Ecto neural progenitor cell (in vitro differentiated cells): ENCODE measurements at regions not wholly inside any gene's neighbourhood (a gene's known extent, or its start where the extent isn't known, plus 50 kb on each side); places are given as distances from the start of the nearest gene placed in this dataset.
"Not testable (repeated sequence)": the region's sequence is repeated elsewhere in the genome, so short reads cannot be mapped to it uniquely, and the experiment has no call there.

ENCODE experiments used
- DNase-seq: peaks from one replicate; pipeline ENCODE4 v3.0.0-alpha.2; 2018; ENCODE audit warnings: low spot score

- DNase-seq: no peak
Measured at GRCh38 chr7:12985752-12986151, 298.3 kb downstream of the ARL4A start.

DNA sequence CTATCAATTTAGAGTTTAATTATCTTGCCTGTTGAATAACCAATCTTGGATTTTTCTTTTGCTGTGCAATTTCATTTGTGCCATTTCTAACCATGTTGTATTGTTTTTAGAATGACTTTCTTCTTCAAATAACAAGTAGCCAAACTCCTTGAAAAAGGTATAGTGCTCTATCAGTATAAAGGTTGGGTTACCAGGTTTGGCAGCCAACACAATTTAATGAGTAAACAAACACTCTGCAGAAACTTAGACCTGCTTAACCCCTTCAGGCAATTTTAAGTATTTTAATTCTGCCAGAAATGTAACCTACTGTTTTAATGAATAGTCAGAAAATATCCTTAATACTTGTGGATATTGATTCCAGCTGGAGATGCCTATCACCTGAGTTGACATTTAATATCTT is 299.8 kb downstream of the ARL4A start:
- no peak for DNase-seq

DNA sequence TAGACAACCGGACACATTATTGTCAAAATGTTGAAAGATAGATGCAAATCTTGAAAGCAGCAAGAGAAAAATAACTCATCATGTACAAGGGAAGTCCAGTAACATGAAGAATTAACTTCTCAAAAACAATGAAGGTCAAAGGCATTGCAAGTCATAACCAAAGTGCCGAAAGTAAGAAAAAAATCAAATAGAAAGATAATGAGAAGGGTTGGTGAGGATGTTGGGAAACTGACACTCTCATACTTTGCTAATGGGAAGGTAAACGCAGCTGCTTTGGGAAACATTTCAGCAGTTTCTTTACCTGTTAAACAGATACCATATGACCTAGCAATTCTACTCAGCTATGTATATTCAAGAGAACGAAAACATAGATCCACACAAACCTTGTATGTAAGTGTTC is 303.0 kb downstream of the ARL4A start:
- no peak for DNase-seq

DNA sequence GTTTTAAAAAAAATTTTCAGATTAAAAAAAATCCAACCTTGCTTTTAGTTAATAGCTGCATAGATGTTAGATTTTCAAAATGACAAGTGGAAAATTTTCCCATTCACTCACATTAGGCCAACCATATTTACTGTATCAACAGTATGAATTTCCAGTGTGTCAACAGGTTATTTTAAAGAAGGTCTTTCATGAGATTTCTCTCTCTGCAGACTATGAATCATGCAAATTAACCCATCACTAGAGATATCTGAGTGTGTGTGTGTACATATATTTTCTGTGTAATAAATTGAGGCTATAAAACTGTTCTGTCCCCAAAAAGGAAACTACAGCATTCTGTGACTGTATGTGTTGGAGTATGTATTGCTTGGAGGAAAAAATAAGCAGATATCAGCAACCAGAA is 305.6 kb downstream of the ARL4A start:
- DNase-seq: no peak

- no peak for DNase-seq
Measured at GRCh38 chr7:12995912-12996469, 308.6 kb downstream of the ARL4A start.

GRCh38 chr7:13007331-13007730 is 319.9 kb downstream of the ARL4A start:
- no peak for DNase-seq

DNA sequence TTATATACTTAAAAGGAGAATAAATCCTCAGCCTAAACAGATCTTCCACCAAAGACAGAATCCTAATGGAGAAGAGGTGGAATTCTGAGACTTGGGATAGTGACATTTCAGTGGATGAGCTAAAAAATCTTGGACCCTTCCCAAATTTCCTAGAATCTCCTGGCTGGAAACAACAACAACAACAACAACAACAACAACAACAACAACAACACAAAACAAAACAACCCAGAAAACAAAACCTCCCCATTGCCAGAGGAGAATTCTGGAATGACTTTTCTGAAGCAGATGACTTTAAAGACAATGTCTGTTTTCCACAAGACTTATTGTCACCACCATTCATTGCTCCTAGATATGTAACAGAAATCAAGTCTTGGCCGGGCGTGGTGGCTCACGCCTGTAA is 322.1 kb downstream of the ARL4A start:
- no peak for DNase-seq

- DNase-seq: no peak
Measured at GRCh38 chr7:13014011-13014410, 326.6 kb downstream of the ARL4A start.

- no peak for DNase-seq
Measured at GRCh38 chr7:13016036-13016581, 328.7 kb downstream of the ARL4A start.

GRCh38 chr7:13016592-13017332 is 329.3 kb downstream of the ARL4A start:
- no peak for DNase-seq

- peak; percentile 60 for DNase-seq
Measured at GRCh38 chr7:13017333-13017857, 330.0 kb downstream of the ARL4A start.

DNA sequence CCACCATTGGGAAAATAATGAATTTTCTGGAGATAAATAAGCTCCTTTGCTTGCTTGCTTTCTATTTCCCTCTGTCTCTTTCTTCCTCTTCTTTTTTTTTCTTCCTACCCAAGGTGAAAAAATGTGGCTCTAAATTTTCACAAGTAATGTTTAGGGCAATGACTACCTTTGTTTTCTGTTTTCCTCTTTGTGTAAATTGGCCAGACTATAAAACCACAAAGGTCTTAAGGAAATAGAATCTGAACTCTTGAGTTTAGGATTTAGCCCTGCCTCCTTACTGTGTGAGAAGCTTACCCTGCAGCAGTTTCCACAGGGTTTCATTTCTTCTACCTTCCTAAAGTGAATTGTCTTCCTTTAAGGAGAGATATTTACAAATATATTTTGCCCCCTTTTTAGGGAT is 330.4 kb downstream of the ARL4A start:
- DNase-seq: no peak

DNA sequence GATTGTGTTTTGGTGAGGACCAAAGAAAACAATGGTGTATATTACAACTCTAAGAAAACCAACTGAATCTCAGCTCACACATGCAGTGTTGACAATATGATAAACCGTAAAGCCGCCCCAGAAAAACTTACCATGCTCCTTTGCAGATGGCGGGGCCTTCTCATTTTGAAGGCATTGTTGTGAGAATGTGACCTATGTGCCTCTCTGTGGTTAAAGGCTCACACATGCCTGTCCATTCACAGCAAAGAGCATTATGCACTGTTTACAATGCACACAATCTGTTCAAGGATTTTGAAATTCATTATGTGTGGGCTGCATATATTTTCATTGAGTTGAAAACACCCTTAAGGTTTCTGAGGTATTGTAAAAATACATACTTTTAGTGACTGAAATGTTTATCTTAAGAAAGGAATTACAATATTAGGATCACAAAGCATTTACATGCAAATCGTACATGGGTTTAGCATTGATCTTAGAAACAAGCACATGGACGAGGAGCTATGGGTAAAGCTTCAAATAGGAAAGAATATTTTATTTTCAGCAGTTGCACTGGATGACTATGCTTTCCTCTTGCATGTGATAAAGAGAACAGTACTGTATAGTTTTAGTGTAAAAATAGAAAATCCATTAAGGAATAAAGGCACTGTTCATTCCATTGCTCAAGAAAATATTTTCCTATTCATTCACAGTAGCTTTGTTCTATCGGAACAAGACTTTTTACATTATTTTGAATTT is 334.3 kb downstream of the ARL4A start:
- DNase-seq: no peak

- DNase-seq: no peak
Measured at GRCh38 chr7:13024121-13024674, 336.8 kb downstream of the ARL4A start.

DNA sequence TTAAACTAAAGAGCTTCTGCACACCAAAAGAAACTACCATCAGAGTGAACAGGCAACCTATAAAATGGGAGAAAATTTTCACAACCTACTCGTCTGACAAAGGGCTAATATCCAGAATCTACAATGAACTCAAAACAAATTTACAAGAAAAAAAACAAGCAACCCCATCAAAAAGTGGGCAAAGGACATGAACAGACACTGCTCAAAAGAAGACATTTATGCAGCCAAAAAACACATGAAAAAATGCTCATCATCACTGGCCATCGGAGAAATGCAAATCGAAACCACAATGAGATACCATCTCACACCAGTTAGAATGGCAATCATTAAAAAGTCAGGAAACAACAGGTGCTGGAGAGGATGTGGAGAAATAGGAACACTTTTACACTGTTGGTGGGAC is 337.6 kb downstream of the ARL4A start:
- not testable (repeated sequence) for DNase-seq

DNA sequence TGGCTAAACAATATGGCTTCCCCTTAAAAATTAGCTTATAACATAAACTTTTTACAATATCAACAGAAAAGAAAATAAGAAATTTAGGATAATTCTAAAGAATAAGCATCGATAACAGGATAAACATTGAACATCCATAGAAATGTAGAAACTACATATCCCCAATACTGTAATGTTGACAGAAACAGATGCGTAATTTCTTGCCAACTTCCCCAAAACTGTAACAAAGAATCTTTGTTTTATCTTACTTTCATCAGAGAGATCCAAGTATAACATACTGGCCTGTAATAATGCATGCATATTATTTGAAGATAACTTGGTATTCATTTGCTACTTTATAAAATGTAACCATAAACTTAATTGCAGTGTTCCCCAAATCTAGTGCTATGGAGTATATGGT is 339.9 kb downstream of the ARL4A start:
- no peak for DNase-seq

DNA sequence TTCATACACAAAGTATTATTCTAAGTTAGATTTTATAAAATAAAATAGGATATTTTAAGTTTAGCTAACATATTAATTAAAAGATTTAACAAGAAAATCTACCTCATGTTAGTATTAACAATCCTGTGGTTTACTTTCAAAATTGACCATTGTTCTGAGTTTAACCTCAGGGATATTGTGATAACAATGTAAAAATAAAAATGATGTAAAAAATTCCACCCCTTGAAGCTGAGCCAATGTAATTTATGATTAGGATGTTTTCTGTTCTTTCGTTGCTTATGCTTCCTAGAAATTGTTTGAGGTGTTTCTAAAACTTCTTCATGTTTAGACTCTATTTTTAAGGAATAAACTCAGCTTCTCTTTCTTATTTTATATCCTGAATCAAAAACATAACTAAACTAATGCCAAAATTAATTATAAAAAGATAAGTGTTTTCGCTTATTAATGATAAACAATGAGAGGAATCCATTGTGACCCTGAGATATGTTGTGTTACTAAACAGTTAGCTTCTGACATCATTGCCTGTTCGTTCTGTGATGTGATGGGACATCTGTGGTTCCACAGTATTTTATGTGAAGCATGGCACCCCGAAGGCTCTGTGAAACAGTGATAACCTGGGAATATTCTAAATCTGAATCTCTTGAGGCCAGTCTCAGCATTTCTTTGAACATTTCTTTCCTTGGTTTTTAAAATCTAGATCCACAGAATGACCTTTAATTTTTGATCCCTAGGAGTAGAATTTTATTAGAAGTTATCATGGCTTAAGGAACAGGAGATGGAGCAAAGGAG is 340.8 kb downstream of the ARL4A start:
- DNase-seq: no peak

- no peak for DNase-seq
Measured at GRCh38 chr7:13028825-13029099, 341.3 kb downstream of the ARL4A start.

- DNase-seq: no peak
Measured at GRCh38 chr7:13031468-13031867, 344.0 kb downstream of the ARL4A start.

DNA sequence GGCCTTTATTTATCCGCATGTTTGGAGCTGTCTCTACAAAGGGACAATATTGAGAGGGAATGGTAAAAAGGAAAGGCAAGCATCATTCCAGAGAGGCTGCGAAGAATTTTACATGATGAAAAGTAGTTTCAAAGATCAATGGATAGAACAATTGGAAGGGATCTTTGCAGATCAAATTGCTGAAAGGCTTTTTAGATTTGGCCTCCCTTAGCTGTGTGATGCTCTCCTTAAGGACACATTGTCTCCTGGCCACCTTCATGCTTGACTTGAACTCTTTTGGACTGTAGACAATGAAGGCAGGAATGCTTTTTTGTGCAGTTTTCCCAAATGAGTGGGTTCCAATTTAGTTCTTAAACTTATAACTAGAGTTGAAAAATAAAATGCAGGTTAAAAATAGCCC is 344.7 kb downstream of the ARL4A start:
- no peak for DNase-seq

- no peak for DNase-seq
Measured at GRCh38 chr7:13032576-13032975, 345.1 kb downstream of the ARL4A start.

GRCh38 chr7:13034693-13035092 is 347.3 kb downstream of the ARL4A start:
- DNase-seq: no peak
